ENCODE measurements at regions not wholly inside any gene's neighbourhood (a gene's known extent, or its start where the extent isn't known, plus 50 kb on each side); places are given as distances from the start of the nearest gene placed in this dataset.

- TF ChIP-seq POLR2A (IDR thresholded peaks at IDR 0.05; ENCODE audit: low read depth, low read length) (no peak), CTCF (conservative IDR thresholded peaks at IDR 0.05; ENCODE audit: low read depth, low read length) (no peak), RCOR1 (IDR thresholded peaks at IDR 0.05; ENCODE audit: insufficient replicate concordance, low read length) (no peak), MXI1 (IDR thresholded peaks at IDR 0.05; ENCODE audit: borderline replicate concordance, low read depth, low read length) (no peak), MAFK (IDR thresholded peaks at IDR 0.05; ENCODE audit: low read depth, low read length) (no peak), SMC3 (IDR thresholded peaks at IDR 0.05; ENCODE audit: low read depth, low read length) (no peak), NFE2L2 (IDR thresholded peaks at IDR 0.05; ENCODE audit: low read depth, low read length) (no peak), BHLHE40 (IDR thresholded peaks at IDR 0.05; ENCODE audit: low read depth, low read length) (no peak), RAD21 (IDR thresholded peaks at IDR 0.05; ENCODE audit: low read length) (no peak), USF2 (IDR thresholded peaks at IDR 0.05; ENCODE audit: low read depth, low read length) (no peak)
These were observed 94.1 kb downstream of the DACT2 start for GRCh38 chr6:168225471-168225911.

Measured in IMR-90 (cell line).